Activated naive CD8-positive, alpha-beta T cell treated with anti-CD3 and anti-CD28 coated beads, Interleukin-2, amount 50 U/mL, for 24 hours (primary cell): ENCODE measurements at regions not wholly inside any gene's neighbourhood (a gene's known extent, or its start where the extent isn't known, plus 50 kb on each side); places are given as distances from the start of the nearest gene placed in this dataset.

ENCODE experiments used
- ATAC-seq: fragments of 150-1000 bp; cut with Tn5 transposase; one replicate; pipeline ENCODE4 v1.10.0; 2021
- DNase-seq: peaks from one replicate; pipeline ENCODE4 v3.0.0; 2021
- H3K27ac Mint-ChIP-seq: one replicate; pipeline ENCODE4 v1.8.0; 2021; ENCODE audit warnings: mild to moderate bottlenecking, mixed read lengths
- H3K27me3 Mint-ChIP-seq: one replicate; pipeline ENCODE4 v1.8.0; 2021; ENCODE audit warnings: mixed read lengths
- H3K36me3 Mint-ChIP-seq: one replicate; pipeline ENCODE4 v1.8.0; 2021; ENCODE audit warnings: low read depth, mixed read lengths
- H3K4me1 Mint-ChIP-seq: one replicate; pipeline ENCODE4 v1.8.0; 2021; ENCODE audit warnings: mixed read lengths
- H3K4me3 Mint-ChIP-seq: one replicate; pipeline ENCODE4 v1.8.0; 2021; ENCODE audit warnings: mild to moderate bottlenecking, moderate library complexity, mixed read lengths
- H3K9me3 Mint-ChIP-seq: one replicate; pipeline ENCODE4 v1.8.0; 2021; ENCODE audit warnings: mixed read lengths

- DNase-seq (no peak), ATAC-seq (no peak)
- Mint-ChIP-seq H3K27ac (no peak overlapping the region), H3K27me3 (peaks cover 2% of the 10 kb centered on the region), H3K4me1 (no peaks in the 10 kb centered on the region), H3K36me3 (no peaks in the 10 kb centered on the region), H3K4me3 (no peak overlapping the region), H3K9me3 (peaks cover 3% of the 10 kb centered on the region)
Measured at GRCh38 chr16:54398986-54399385, 112.4 kb upstream of the IRX3 start.

- Mint-ChIP-seq H3K4me1 (no peaks in the 10 kb centered on the region), H3K9me3 (peaks cover 10% of the 10 kb centered on the region), H3K36me3 (no peaks in the 10 kb centered on the region), H3K4me3 (no peak overlapping the region), H3K27ac (no peak overlapping the region), H3K27me3 (peaks cover 2% of the 10 kb centered on the region)
- ATAC-seq = no peak
- DNase-seq = no peak
Measured at GRCh38 chr16:54397838-54398237, 111.3 kb upstream of the IRX3 start.

- H3K36me3 Mint-ChIP-seq = no peaks in the 10 kb centered on the region
- no peaks in the 10 kb centered on the region for H3K4me1 Mint-ChIP-seq
- ATAC-seq (no peak), DNase-seq (no peak)
- H3K27me3 Mint-ChIP-seq = peaks cover 2% of the 10 kb centered on the region
- peaks cover 10% of the 10 kb centered on the region for H3K9me3 Mint-ChIP-seq
- H3K4me3 Mint-ChIP-seq = no peak overlapping the region
- H3K27ac Mint-ChIP-seq = no peak overlapping the region
Measured at GRCh38 chr16:54397190-54397835, 110.7 kb upstream of the IRX3 start.

- no peaks in the 10 kb centered on the region for H3K4me1 Mint-ChIP-seq
- no peak overlapping the region for H3K27ac Mint-ChIP-seq
Measured at GRCh38 chr16:54389836-54390494, 103.4 kb upstream of the IRX3 start.

GRCh38 chr16:54385141-54385540, 98.6 kb upstream of the IRX3 start:
- ATAC-seq = no peak
- Mint-ChIP-seq H3K4me1 (no peaks in the 10 kb centered on the region), H3K4me3 (no peak overlapping the region), H3K36me3 (no peaks in the 10 kb centered on the region), H3K9me3 (peaks cover 10% of the 10 kb centered on the region), H3K27me3 (no peaks in the 10 kb centered on the region), H3K27ac (no peak overlapping the region)
- DNase-seq = no peak

More at GRCh38 chr16:54389836-54390494, 103.4 kb upstream of the IRX3 start:
- Mint-ChIP-seq H3K9me3 (peaks cover 10% of the 10 kb centered on the region), H3K27me3 (peaks cover 2% of the 10 kb centered on the region), H3K4me3 (no peak overlapping the region), H3K36me3 (no peaks in the 10 kb centered on the region)
- no peak for ATAC-seq
- no peak for DNase-seq

GRCh38 chr16:54381601-54382313, 95.2 kb upstream of the IRX3 start:
- no peak for DNase-seq
- Mint-ChIP-seq H3K9me3 (peaks cover 23% of the 10 kb centered on the region), H3K4me1 (no peaks in the 10 kb centered on the region), H3K27ac (no peak overlapping the region), H3K27me3 (peaks cover 10% of the 10 kb centered on the region), H3K36me3 (no peaks in the 10 kb centered on the region), H3K4me3 (no peak overlapping the region)
- ATAC-seq = no peak

- ATAC-seq (no peak), DNase-seq (no peak)
- Mint-ChIP-seq H3K9me3 (peaks cover 12% of the 10 kb centered on the region), H3K27ac (no peak overlapping the region), H3K36me3 (peaks cover 2% of the 10 kb centered on the region), H3K27me3 (peaks cover 66% of the 10 kb centered on the region), H3K4me1 (peaks cover 5% of the 10 kb centered on the region), H3K4me3 (no peak overlapping the region)
Measured at GRCh38 chr16:54375071-54375470, 88.5 kb upstream of the IRX3 start.

GRCh38 chr16:54373534-54374520, 87.2 kb upstream of the IRX3 start:
- DNase-seq (no peak), ATAC-seq (peak; percentile 33)
- peak overlapping the region; percentile 8 for H3K4me3 Mint-ChIP-seq
- peaks cover 5% of the 10 kb centered on the region for H3K4me1 Mint-ChIP-seq
- H3K9me3 Mint-ChIP-seq = peaks cover 2% of the 10 kb centered on the region
- H3K27me3 Mint-ChIP-seq = peaks cover 67% of the 10 kb centered on the region
- H3K36me3 Mint-ChIP-seq = peaks cover 2% of the 10 kb centered on the region
- H3K27ac Mint-ChIP-seq = no peak overlapping the region

- peaks cover 2% of the 10 kb centered on the region for H3K36me3 Mint-ChIP-seq
- no peak overlapping the region for H3K4me3 Mint-ChIP-seq
- H3K9me3 Mint-ChIP-seq = no peaks in the 10 kb centered on the region
- no peak overlapping the region for H3K27ac Mint-ChIP-seq
- DNase-seq = no peak
- peak; percentile 28 for ATAC-seq
- peaks cover 49% of the 10 kb centered on the region for H3K27me3 Mint-ChIP-seq
- H3K4me1 Mint-ChIP-seq = peaks cover 5% of the 10 kb centered on the region
Measured at GRCh38 chr16:54370278-54371040, 83.9 kb upstream of the IRX3 start.

- H3K9me3 Mint-ChIP-seq = no peaks in the 10 kb centered on the region
- no peak overlapping the region for H3K4me3 Mint-ChIP-seq
- no peak for ATAC-seq
- no peaks in the 10 kb centered on the region for H3K36me3 Mint-ChIP-seq
- no peak overlapping the region for H3K27ac Mint-ChIP-seq
- peaks cover 44% of the 10 kb centered on the region for H3K27me3 Mint-ChIP-seq
- peaks cover 5% of the 10 kb centered on the region for H3K4me1 Mint-ChIP-seq
- DNase-seq = no peak
Measured at GRCh38 chr16:54369861-54370260, 83.3 kb upstream of the IRX3 start.

GRCh38 chr16:54366943-54367342, 80.4 kb upstream of the IRX3 start:
- Mint-ChIP-seq H3K27me3 (peaks cover 33% of the 10 kb centered on the region), H3K36me3 (no peaks in the 10 kb centered on the region), H3K9me3 (no peaks in the 10 kb centered on the region), H3K4me1 (no peaks in the 10 kb centered on the region), H3K27ac (no peak overlapping the region), H3K4me3 (no peak overlapping the region)
- no peak for DNase-seq
- no peak for ATAC-seq

GRCh38 chr16:54365990-54366634, 79.5 kb upstream of the IRX3 start:
- Mint-ChIP-seq H3K4me1 (no peaks in the 10 kb centered on the region), H3K27me3 (peaks cover 35% of the 10 kb centered on the region), H3K9me3 (no peaks in the 10 kb centered on the region), H3K36me3 (no peaks in the 10 kb centered on the region), H3K27ac (no peak overlapping the region), H3K4me3 (no peak overlapping the region)
- DNase-seq = no peak
- no peak for ATAC-seq

- no peak for DNase-seq
- Mint-ChIP-seq H3K27me3 (peaks cover 30% of the 10 kb centered on the region), H3K36me3 (no peaks in the 10 kb centered on the region), H3K27ac (no peak overlapping the region), H3K9me3 (no peaks in the 10 kb centered on the region), H3K4me3 (no peak overlapping the region), H3K4me1 (no peaks in the 10 kb centered on the region)
- ATAC-seq = no peak
Measured at GRCh38 chr16:54363766-54364165, 77.2 kb upstream of the IRX3 start.
